Coronary artery (tissue), 2 donors: ENCODE measurements at regions not wholly inside any gene's neighbourhood (a gene's known extent, or its start where the extent isn't known, plus 50 kb on each side); places are given as distances from the start of the nearest gene placed in this dataset.

ENCODE experiments used
- DNase-seq: peaks from one replicate; pipeline ENCODE4 v3.0.0-alpha.2; 2017; ENCODE audit warnings: low spot score
- H3K27ac ChIP-seq, 2 donors: fragments of 200-600 bp; sonication (generic); one replicate each; pipeline ENCODE4 v1.5.1; 2016 to 2019
- H3K4me3 ChIP-seq: fragments of 200-600 bp; sonication (generic); 2 replicates; pipeline ENCODE4 v1.5.1; 2016; ENCODE audit warnings: mild to moderate bottlenecking, moderate library complexity
- CTCF ChIP-seq: fragments of 200-600 bp; sonication (generic); IDR thresholded peaks from one replicate; pipeline ENCODE4 v1.5.1; 2019; ENCODE audit warnings: antibody characterized with exemption

GRCh38 chr13:102940143-102940542 is 94.3 kb downstream of the ERCC5 start:
- H3K4me3 ChIP-seq: no peak overlapping the region
- no peak for TF ChIP-seq CTCF
- DNase-seq: no peak
- no peak overlapping the region for H3K27ac ChIP-seq

GRCh38 chr13:102935896-102936321 is 90.1 kb downstream of the ERCC5 start:
- H3K4me3 ChIP-seq: no peak overlapping the region
- H3K27ac ChIP-seq: no peak overlapping the region
- no peak for TF ChIP-seq CTCF
- DNase-seq: no peak

- Histone ChIP-seq H3K4me3 (no peak overlapping the region), H3K27ac (no peak overlapping the region)
- no peak for TF ChIP-seq CTCF
- DNase-seq: no peak
Measured at GRCh38 chr13:102933523-102933922, 87.7 kb downstream of the ERCC5 start.

- DNase-seq: no peak
- H3K27ac ChIP-seq: no peak overlapping the region
Measured at GRCh38 chr13:102933122-102933521, 87.3 kb downstream of the ERCC5 start.

GRCh38 chr13:102932331-102932730 is 86.5 kb downstream of the ERCC5 start:
- no peak for TF ChIP-seq CTCF
- Histone ChIP-seq H3K27ac (no peak overlapping the region), H3K4me3 (no peak overlapping the region)
- DNase-seq: no peak

More at GRCh38 chr13:102933122-102933521, 87.3 kb downstream of the ERCC5 start:
- TF ChIP-seq CTCF: no peak
- no peak overlapping the region for H3K4me3 ChIP-seq

- no peak for TF ChIP-seq CTCF
Measured at GRCh38 chr13:102930566-102930965, 84.7 kb downstream of the ERCC5 start.

GRCh38 chr13:102928941-102929675 is 83.3 kb downstream of the ERCC5 start:
- Histone ChIP-seq H3K27ac (no peak overlapping the region), H3K4me3 (no peak overlapping the region)
- TF ChIP-seq CTCF: no peak
- DNase-seq: no peak

More at GRCh38 chr13:102930566-102930965, 84.7 kb downstream of the ERCC5 start:
- no peak overlapping the region for H3K4me3 ChIP-seq
- no peak overlapping the region for H3K27ac ChIP-seq
- no peak for DNase-seq
